Heart left ventricle (tissue), 16 donors: ENCODE measurements at regions not wholly inside any gene's neighbourhood (a gene's known extent, or its start where the extent isn't known, plus 50 kb on each side); places are given as distances from the start of the nearest gene placed in this dataset.

Experiments used
- ATAC-seq, 4 donors: fragments of 200-7000 bp; cut with Tn5 transposase; one replicate each; pipeline ENCODE4 v1.9.1; 2020 to 2022; ENCODE audit warnings: moderate library complexity in 4 of 4, mild to moderate bottlenecking in 3 of 4, moderate number of reproducible peaks in 1 of 4
- DNase-seq, 5 donors: peaks; one replicate each; pipeline ENCODE4 v3.0.0-alpha.2; 2020
- H3K27ac ChIP-seq, 12 donors: fragments of 200-600 bp; sonication (generic) in 4 of 12; one replicate each; pipeline versions ENCODE4 v1.5.0 to v1.8.0; 2016 to 2022; ENCODE audit warnings: mild to moderate bottlenecking in 2 of 12
- H3K27me3 ChIP-seq, 9 donors: fragments of 200-600 bp; sonication (generic) in 2 of 9; one replicate each; pipeline versions ENCODE4 v1.5.1 to v1.8.0; 2016 to 2022; ENCODE audit warnings: mild to moderate bottlenecking in 3 of 9
- H3K36me3 ChIP-seq, 9 donors: fragments of 200-600 bp; sonication (generic) in 2 of 9; one replicate each; pipeline versions ENCODE4 v1.5.0 to v1.8.0; 2018 to 2022; ENCODE audit warnings: mild to moderate bottlenecking in 2 of 9
- H3K4me1 ChIP-seq, 12 donors: fragments of 200-600 bp; sonication (generic) in 4 of 12; one replicate each; pipeline versions ENCODE4 v1.5.0 to v1.8.0; 2016 to 2022; ENCODE audit warnings: mild to moderate bottlenecking in 3 of 12
- H3K4me3 ChIP-seq, 12 donors: fragments of 200-600 bp; sonication (generic) in 4 of 12; one replicate each; pipeline versions ENCODE4 v1.5.0 to v1.8.0; 2017 to 2022; ENCODE audit warnings: mild to moderate bottlenecking in 9 of 12, moderate library complexity in 4 of 12
- H3K9me3 ChIP-seq, 12 donors: fragments of 200-600 bp; sonication (generic) in 4 of 12; one replicate each; pipeline versions ENCODE4 v1.5.0 to v1.8.0; 2016 to 2022; ENCODE audit warnings: mild to moderate bottlenecking in 1 of 12
- POLR2A ChIP-seq, 2 donors: fragments of 450-650 bp; IDR thresholded peaks; one replicate each; pipeline ENCODE4 v1.6.1; 2017; ENCODE audit warnings: antibody characterized with exemption in 2 of 2, mild to moderate bottlenecking in 2 of 2, moderate library complexity in 2 of 2
- WGBS, 4 donors: extraction: QIAGEN DNeasy Blood & Tissue Kit in 2 of 4; methylation state at CpG; one replicate each; pipeline versions ENCODE4 v1.1.5 to v1.1.7; 2013 to 2018; 5-methylcytosine and 5-hydroxymethylcytosine counted together
- intact Hi-C, 10 donors: fragments of 100-400 bp; cut with DNase I; formaldehyde crosslinking; loops; one replicate each; pipeline versions ENCODE4 v1.11.1 to v1.14.2; 2022
- TF ChIP-seq, protein P1 (sequence below), 12 donors: fragments of 200-600 bp; sonication (generic) in 4 of 12; IDR thresholded peaks; one replicate each; pipeline versions ENCODE4 v1.5.0 to v1.8.0; 2018 to 2022; ENCODE audit warnings: antibody characterized with exemption in 12 of 12, mild to moderate bottlenecking in 5 of 12
- donor health status: ischemic (EF 13 %, LVEDD 7.1; RV severe dilation, severe dysfunction).
- donor health status: healthy with polysubstance abuse.
- donor health status: DM: no; HTN: yes; CAD: no.
- donor health status: DM: no; HTN: no; CAD: no.
- donor health status: ischemic (EF 25% LVEDD 6.9; RV normal size, moderate dysfunction).
- donor health status: ischemic (EF 25% LVEDD 5.7; RV mildly dilated, moderate dysfunction).
- donor health status: healthy.
- donor health status: DM: yes; HTN: yes; CAD: no.
- donor health status: ischemic (EF 35%, LVEDD 5.7; RV mildly dilated, moderate dysfunction).
- donor health status: nonischemic (EF 11% LVEDD 7.7; RV severe dilation, severe dysfunction).
- donor health status: DM: yes; HTN: yes; CAD: no.
- donor health status: PGD.
- donor health status: ischemic (EF 29% LVEDD 5.4; RV normal size, mild dysfunction).
- donor health status: nonischemic (EF 23%, LVEDD 6.1; RV moderate dilation, normal function).

DNA sequence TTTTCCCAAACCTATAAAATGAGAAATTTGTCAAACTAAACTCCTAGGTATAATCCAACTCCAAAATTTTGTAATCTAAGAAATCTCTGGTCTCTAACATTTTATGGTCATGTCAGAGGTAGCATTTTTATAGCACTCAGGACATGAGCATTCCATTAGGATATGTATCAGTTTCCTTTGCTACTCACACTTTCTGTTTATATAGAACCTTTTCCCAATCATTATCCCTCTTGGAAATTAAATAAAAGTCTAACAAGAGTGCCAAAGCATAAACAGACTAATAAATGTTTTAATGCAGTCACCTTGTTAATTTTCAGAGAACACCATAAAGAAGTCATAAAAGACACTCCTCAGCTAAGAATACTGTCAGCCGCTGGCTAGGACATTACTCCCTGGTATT, 300.0 kb upstream of the CWC22 start:
- Histone ChIP-seq H3K27ac (no peak overlapping the region), H3K27me3 (no peaks in the 10 kb centered on the region), H3K4me1 (no peaks in the 10 kb centered on the region), H3K9me3 (no peaks in the 10 kb centered on the region), H3K36me3 (no peaks in the 10 kb centered on the region), H3K4me3 (no peak overlapping the region)
- ATAC-seq (no peak), DNase-seq (no peak)
- intact Hi-C loops = no loop called here
- WGBS, 4 donors = 83 to 96% (median 91%) methylated on average over 1 of the region's 1 CpG
- TF ChIP-seq, protein P1, sequence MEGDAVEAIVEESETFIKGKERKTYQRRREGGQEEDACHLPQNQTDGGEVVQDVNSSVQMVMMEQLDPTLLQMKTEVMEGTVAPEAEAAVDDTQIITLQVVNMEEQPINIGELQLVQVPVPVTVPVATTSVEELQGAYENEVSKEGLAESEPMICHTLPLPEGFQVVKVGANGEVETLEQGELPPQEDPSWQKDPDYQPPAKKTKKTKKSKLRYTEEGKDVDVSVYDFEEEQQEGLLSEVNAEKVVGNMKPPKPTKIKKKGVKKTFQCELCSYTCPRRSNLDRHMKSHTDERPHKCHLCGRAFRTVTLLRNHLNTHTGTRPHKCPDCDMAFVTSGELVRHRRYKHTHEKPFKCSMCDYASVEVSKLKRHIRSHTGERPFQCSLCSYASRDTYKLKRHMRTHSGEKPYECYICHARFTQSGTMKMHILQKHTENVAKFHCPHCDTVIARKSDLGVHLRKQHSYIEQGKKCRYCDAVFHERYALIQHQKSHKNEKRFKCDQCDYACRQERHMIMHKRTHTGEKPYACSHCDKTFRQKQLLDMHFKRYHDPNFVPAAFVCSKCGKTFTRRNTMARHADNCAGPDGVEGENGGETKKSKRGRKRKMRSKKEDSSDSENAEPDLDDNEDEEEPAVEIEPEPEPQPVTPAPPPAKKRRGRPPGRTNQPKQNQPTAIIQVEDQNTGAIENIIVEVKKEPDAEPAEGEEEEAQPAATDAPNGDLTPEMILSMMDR (IDR thresholded peaks at IDR 0.05) = no peak
- no peak for TF ChIP-seq POLR2A (IDR thresholded peaks at IDR 0.05)

GRCh38 chr2:180306346-180306745, 299.2 kb upstream of the CWC22 start:
- ATAC-seq (no peak), DNase-seq (no peak)
- Histone ChIP-seq H3K27ac (no peak overlapping the region), H3K27me3 (no peaks in the 10 kb centered on the region), H3K9me3 (peaks cover 0 to 3% (median 0%) of the 10 kb centered on the region in 12 donors), H3K36me3 (no peaks in the 10 kb centered on the region), H3K4me3 (no peak overlapping the region), H3K4me1 (no peaks in the 10 kb centered on the region)
- WGBS, 4 donors = 63 to 73% (median 72%) methylated on average over 2 of the region's 2 CpGs
- no peak for TF ChIP-seq POLR2A (IDR thresholded peaks at IDR 0.05)
- TF ChIP-seq, protein P1 (IDR thresholded peaks at IDR 0.05) = no peak
- intact Hi-C loops = no loop called here

DNA sequence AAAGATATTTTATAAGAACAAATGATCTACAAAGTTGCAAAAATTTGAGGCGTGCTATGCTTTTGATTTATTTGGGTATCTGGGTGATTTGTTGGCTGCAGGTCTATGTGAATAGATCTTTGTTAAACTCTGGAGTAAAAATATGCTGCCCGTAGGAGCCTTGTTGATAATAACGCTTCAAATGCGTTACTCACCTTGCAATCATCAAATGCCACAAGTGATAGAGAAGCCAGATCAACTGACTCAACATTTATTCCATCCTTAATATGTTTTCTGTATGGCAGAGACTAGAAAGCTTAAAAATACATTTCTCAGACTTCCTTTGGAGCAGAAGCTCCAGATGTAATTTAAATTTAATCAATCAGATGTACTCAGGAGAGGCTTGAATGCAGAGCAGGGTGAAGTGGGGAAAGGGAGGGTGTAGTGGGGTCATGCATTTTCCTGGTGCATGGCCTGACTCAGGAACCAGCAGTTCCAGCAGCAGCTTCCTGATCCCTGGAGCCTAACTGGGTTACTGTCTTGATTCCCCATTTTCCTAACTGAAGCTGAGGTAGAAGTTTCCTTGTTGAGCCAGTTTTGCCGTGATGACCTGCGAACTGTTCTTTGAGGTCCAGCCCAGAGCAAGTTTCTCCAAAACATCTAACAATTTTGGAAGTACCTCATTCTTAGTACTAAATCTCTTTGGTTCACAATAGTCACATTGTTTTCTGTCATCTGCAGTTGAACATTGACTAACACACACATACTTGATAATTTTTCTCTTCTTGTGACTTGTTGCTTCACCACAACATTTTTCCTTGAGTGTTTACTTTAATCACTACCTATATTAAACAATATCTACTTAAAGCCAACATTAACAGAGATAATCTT, 284.7 kb upstream of the CWC22 start:
- Histone ChIP-seq H3K27ac (no peak overlapping the region), H3K36me3 (no peaks in the 10 kb centered on the region), H3K9me3 (peaks cover 0 to under 1% (median 0%) of the 10 kb centered on the region in 12 donors), H3K4me3 (no peak overlapping the region), H3K27me3 (no peaks in the 10 kb centered on the region), H3K4me1 (no peaks in the 10 kb centered on the region)
- WGBS, 4 donors = 67 to 80% (median 76%) methylated on average over 6 of the region's 6 CpGs
- no peak for TF ChIP-seq POLR2A (IDR thresholded peaks at IDR 0.05)
- TF ChIP-seq, protein P1 (IDR thresholded peaks at IDR 0.05) = no peak
- ATAC-seq = no peak
- no peak for DNase-seq
- intact Hi-C loops = no loop called here

- Histone ChIP-seq H3K9me3 (peaks cover 0 to 4% (median 0%) of the 10 kb centered on the region in 12 donors), H3K4me3 (no peak overlapping the region), H3K27ac (no peak overlapping the region), H3K4me1 (no peaks in the 10 kb centered on the region), H3K27me3 (no peaks in the 10 kb centered on the region), H3K36me3 (no peaks in the 10 kb centered on the region)
- intact Hi-C loops = no loop called here
- ATAC-seq (no peak), DNase-seq (no peak)
- WGBS, 4 donors = 17 to 54% (median 32%) methylated on average over 2 of the region's 2 CpGs
- no peak for TF ChIP-seq POLR2A (IDR thresholded peaks at IDR 0.05)
- TF ChIP-seq, protein P1 (IDR thresholded peaks at IDR 0.05) = no peak
Measured at GRCh38 chr2:180291060-180291459, 284.0 kb upstream of the CWC22 start.
